ENCODE measurements at regions not wholly inside any gene's neighbourhood (a gene's known extent, or its start where the extent isn't known, plus 50 kb on each side); places are given as distances from the start of the nearest gene placed in this dataset.
"Not testable (repeated sequence)": the region's sequence is repeated elsewhere in the genome, so short reads cannot be mapped to it uniquely, and the experiment has no call there.

DNA sequence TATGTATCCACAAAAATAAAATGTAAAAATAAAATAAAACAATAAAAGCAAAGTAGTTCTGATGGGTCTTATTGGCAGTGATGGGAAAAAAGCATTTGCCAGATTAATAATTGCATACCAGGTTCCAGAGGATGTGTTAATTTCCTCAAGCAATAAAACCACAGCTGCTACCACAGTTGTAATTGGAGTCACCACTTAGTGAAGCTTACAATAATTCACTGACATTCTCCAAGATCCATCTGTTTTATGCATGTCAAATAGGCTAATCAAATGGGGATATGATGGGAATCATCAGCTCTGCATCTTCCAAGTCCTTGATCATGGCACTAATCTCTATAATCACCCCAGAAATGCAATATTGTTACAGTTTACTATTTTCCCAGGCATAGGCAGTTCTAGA lies 123.5 kb upstream of the EMCN start:
- H3K4me3 ChIP-seq (ENCODE audit: low read depth, low read length) = no peak overlapping the region

DNA sequence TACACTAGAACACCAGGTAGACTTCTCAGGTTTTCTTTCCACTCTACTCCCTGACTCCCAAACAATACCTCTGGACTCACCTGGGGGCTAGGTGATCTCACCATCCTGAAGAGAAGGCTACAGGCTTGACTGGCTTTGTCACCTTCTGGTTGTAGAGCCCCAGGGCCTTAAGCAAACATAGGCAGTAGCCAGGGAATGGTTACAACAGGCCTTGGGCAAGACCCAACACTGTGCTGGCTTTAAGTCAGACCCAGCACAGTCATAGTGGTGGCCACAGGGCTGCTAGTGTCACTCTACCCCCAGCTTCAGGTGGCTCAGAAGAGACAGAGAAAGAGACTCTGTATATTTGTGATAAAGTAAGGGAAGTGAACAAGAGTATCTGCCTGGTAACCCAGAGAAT lies 118.1 kb upstream of the EMCN start:
- H3K4me3 ChIP-seq (ENCODE audit: low read depth, low read length) = no peak overlapping the region
- TF ChIP-seq, protein P1, sequence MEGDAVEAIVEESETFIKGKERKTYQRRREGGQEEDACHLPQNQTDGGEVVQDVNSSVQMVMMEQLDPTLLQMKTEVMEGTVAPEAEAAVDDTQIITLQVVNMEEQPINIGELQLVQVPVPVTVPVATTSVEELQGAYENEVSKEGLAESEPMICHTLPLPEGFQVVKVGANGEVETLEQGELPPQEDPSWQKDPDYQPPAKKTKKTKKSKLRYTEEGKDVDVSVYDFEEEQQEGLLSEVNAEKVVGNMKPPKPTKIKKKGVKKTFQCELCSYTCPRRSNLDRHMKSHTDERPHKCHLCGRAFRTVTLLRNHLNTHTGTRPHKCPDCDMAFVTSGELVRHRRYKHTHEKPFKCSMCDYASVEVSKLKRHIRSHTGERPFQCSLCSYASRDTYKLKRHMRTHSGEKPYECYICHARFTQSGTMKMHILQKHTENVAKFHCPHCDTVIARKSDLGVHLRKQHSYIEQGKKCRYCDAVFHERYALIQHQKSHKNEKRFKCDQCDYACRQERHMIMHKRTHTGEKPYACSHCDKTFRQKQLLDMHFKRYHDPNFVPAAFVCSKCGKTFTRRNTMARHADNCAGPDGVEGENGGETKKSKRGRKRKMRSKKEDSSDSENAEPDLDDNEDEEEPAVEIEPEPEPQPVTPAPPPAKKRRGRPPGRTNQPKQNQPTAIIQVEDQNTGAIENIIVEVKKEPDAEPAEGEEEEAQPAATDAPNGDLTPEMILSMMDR (IDR thresholded peaks at IDR 0.05; ENCODE audit: borderline replicate concordance, insufficient read depth, low read depth, low read length) = no peak

More for the DNA sequence above, 123.5 kb upstream of the EMCN start:
- TF ChIP-seq, protein P1 (IDR thresholded peaks at IDR 0.05; ENCODE audit: borderline replicate concordance, insufficient read depth, low read depth, low read length) = no peak

DNA sequence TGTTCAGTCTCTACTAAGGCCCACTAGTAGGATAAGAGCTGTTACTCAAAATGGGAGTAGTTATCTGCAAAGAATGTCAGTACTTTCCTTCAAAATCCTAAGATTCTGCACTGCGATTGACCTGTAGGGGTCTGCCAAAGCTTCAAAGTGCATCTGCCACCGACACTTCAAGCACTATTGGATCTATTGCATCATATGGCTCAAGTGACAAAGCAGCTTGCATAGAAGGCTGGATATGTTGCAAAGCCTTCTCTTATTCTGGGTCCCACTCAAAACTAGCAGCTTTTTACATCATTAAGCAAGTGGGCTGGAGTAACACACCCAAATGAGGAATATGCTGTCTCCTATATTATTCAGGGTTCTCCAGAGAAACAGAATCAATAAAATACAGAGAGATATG lies 115.4 kb upstream of the EMCN start:
- TF ChIP-seq, protein P1 (IDR thresholded peaks at IDR 0.05; ENCODE audit: borderline replicate concordance, insufficient read depth, low read depth, low read length) = no peak
- no peak overlapping the region for H3K4me3 ChIP-seq (ENCODE audit: low read depth, low read length)

DNA sequence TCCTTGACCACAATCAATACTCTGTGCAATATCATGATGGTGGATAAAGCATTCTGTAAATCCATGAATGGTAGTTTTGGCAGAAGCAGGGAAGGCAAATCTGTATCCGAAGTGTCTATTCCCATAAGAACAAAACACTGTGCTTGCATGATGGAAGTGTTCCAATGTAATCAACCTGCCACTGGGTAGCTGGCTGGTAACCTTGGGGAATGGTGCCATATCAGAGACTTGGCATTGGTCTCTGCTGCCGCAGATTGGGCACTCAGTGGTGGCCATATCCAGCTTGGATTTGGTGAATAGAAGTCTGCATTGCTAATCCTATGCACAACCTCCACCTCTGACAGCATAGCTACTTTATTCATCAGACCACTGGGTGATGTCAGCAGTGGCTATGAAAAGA lies 114.3 kb upstream of the EMCN start:
- H3K4me3 ChIP-seq (ENCODE audit: low read depth, low read length) = no peak overlapping the region
- TF ChIP-seq, protein P1 (IDR thresholded peaks at IDR 0.05; ENCODE audit: borderline replicate concordance, insufficient read depth, low read depth, low read length) = no peak

DNA sequence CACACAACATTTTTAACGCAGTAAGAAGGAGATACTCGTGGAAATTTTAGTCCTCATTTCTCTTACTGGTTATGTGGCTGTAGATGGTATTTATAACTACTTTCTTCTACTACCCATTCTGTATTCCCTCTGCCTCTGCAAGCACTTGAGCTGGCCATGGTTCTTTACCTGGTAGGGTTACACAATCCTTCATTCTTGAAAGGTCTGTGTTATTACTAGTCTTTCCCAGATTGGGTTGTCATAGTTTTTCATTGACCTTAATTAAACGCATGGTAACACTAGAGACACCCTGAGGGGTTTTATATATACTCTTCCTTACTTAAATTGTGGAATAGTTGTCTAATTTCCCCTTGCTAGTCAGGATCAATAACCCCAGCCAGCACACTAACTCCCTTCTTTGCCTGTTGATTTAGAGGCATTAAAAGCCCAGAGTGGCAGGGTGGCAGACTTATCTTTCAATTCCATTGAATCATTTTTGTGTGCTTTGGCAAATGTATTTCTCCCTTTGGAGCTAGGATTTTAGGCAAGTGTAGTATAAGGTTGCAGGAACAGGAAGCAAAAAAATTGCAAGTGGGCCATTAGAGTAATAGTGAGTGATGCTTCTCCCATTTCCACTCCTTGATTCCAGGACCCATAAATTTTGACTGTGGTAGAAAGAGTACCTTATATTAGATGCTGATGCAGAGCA lies 113.6 kb upstream of the EMCN start:
- H3K4me3 ChIP-seq (ENCODE audit: low read depth, low read length) = no peak overlapping the region
- TF ChIP-seq, protein P1 (IDR thresholded peaks at IDR 0.05; ENCODE audit: borderline replicate concordance, insufficient read depth, low read depth, low read length) = no peak

DNA sequence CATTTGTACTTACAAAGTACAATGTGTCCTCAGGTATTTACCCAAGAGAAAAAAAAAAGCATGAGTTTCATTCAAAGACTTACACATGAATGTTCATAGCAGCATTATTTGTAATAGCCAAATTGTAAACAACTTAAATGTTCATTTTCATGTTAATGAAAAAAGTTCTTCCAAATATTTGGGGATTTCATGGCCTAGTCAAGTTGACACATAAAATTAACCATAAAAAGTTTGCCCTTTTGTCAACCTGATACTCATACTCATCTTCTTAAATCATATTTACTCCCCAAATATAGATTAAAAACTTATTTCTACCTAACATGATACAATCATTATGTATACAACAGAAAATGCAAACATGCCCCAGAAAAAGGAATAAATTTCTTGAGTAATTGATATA lies 112.5 kb upstream of the EMCN start:
- TF ChIP-seq, protein P1 (IDR thresholded peaks at IDR 0.05; ENCODE audit: borderline replicate concordance, insufficient read depth, low read depth, low read length) = no peak
- H3K4me3 ChIP-seq (ENCODE audit: low read depth, low read length) = no peak overlapping the region

DNA sequence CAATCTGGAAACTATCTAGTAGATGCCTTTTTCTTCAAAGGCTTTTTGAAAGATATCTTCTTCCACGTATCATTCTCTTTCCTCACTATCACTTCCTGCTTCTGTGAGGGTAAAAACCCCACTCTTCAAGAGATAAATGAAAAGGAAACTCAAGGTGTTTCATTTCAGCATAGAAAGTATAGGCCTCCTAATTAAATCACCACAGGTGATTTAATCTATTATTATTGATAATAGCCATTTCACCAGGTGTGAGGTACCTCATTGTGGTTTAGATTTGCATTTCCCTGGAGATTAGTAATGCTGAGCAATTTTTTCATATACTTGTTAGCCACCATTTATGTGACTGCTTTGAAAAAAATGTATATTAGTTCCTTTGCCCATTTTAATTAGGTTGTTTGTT lies 92.0 kb upstream of the EMCN start:
- TF ChIP-seq, protein P1 (IDR thresholded peaks at IDR 0.05; ENCODE audit: borderline replicate concordance, insufficient read depth, low read depth, low read length) = no peak

DNA sequence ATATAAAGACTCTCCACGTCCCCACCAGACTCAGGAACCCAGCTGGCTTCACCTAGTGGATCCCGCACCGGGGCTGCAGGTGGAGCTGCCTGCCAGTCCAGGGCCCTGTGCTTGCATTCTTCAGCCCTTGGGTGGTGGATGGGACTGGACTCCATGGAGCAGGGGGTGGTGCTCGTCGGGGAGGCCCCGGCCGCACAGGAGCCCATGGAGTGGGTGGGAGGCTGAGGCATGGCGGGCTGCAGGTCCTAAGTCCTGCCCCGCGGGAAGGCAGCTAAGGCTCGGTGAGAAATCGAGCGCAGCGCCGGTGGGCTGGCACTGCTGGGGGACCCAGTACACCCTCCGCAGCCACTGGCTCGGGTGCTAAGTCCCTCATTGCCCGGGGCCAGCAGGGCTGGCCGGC lies 90.8 kb upstream of the EMCN start:
- not testable (repeated sequence) for H3K4me3 ChIP-seq (ENCODE audit: low read depth, low read length)

More for the DNA sequence above, 92.0 kb upstream of the EMCN start:
- H3K4me3 ChIP-seq (ENCODE audit: low read depth, low read length) = no peak overlapping the region

Measured in GM12875 (cell line).